ENCODE measurements at regions not wholly inside any gene's neighbourhood (a gene's known extent, or its start where the extent isn't known, plus 50 kb on each side); places are given as distances from the start of the nearest gene placed in this dataset.

DNA sequence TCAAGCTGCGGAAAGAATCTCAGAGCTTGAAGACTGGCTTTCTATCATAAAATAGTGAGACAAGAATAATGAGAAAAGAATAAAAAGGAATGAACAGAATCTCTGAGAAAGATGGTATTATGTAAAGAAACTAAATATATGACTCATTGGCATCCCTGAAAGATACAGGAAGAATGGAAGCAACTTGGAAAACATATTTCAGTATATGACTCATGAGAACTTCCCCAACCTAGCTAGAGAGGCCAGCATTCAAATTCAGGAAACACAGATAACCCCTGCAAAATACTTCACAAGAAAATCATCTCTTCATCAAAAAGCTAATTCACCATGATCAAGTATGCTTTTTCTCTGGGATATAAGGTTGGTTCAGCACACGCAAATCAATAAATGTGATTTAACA is 2318.0 kb downstream of the PCDH9 start:
- Histone ChIP-seq H3K27ac (ENCODE audit: low read depth) (no peak overlapping the region), H3K4me3 (ENCODE audit: low read depth, low read length) (no peak overlapping the region), H3K36me3 (ENCODE audit: insufficient read depth) (no peaks in the 10 kb centered on the region), H3K4me1 (ENCODE audit: insufficient read depth) (no peaks in the 10 kb centered on the region)
- WGBS, result 45% methylated on average over 2 of the region's 2 CpGs
- no peak for DNase-seq (ENCODE audit: extremely low spot score)

DNA sequence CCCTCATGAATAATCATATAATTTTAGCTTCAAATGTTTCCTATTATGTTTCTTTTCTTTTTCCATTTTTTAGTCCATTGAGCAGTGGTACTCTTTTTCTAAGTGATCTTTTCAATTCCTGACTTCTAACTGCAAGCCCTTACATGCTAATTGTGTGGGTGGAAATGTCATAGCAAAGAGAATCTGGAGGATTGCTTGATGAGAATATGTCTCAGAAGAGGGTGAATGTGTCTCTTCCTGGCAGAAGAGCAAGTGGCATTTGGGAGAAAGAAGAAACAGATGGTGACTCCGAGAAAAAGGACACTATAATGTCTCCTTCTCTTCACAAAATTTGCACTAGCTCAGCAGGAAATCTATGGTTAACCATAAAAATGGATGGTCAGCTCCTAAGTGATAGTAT is 2320.0 kb downstream of the PCDH9 start:
- DNase-seq (ENCODE audit: extremely low spot score), result no peak
- 86% methylated on average over 1 of the region's 1 CpG for WGBS
- Histone ChIP-seq H3K4me3 (ENCODE audit: low read depth, low read length) (no peak overlapping the region), H3K4me1 (ENCODE audit: insufficient read depth) (no peaks in the 10 kb centered on the region), H3K27ac (ENCODE audit: low read depth) (no peak overlapping the region), H3K36me3 (ENCODE audit: insufficient read depth) (no peaks in the 10 kb centered on the region)

DNA sequence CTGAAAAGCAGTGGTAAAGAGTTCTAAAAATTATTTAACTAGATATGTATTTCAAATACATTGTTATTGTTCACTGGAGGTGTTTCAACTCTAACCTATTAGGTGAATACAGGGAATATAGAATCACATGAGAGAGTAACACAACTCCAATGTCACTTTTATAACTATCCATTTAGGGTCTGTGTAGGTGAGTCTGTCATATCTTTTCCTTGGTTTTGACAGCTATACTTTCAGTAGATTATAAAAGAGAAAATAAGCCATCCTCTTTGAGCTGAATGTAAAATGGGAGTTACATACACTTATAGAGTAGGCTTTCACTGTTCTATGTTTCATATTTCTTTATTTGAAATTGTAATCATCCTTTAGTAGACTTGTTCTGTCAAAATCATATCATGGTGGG is 2321.0 kb downstream of the PCDH9 start:
- Histone ChIP-seq H3K4me1 (ENCODE audit: insufficient read depth) (no peaks in the 10 kb centered on the region), H3K27ac (ENCODE audit: low read depth) (no peak overlapping the region), H3K36me3 (ENCODE audit: insufficient read depth) (no peaks in the 10 kb centered on the region), H3K4me3 (ENCODE audit: low read depth, low read length) (no peak overlapping the region)
- DNase-seq (ENCODE audit: extremely low spot score), result no peak

DNA sequence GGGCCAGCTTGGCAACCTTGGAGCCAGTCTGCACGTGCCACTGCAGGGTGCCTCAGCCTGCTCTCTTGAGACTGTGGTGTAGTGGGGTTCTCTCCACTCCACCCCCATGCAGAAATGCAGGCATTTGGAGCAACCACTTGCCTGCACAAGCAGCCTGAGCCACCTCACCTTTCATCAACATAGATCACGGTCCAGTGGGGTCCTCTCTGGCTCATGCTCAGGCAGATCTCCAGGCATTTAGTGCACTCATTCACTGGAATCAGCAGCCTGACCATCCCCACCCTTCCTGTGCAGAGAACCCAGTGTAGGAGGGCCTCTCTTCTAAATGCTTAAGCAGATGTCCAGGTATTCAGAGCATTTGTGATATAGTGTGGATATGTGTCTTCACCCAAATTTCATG is 2330.1 kb downstream of the PCDH9 start:
- Histone ChIP-seq H3K4me3 (ENCODE audit: low read depth, low read length) (no peak overlapping the region), H3K4me1 (ENCODE audit: insufficient read depth) (no peaks in the 10 kb centered on the region), H3K27ac (ENCODE audit: low read depth) (no peak overlapping the region), H3K36me3 (ENCODE audit: insufficient read depth) (no peaks in the 10 kb centered on the region)
- 83% methylated on average over 2 of the region's 2 CpGs for WGBS
- DNase-seq (ENCODE audit: extremely low spot score), result no peak

DNA sequence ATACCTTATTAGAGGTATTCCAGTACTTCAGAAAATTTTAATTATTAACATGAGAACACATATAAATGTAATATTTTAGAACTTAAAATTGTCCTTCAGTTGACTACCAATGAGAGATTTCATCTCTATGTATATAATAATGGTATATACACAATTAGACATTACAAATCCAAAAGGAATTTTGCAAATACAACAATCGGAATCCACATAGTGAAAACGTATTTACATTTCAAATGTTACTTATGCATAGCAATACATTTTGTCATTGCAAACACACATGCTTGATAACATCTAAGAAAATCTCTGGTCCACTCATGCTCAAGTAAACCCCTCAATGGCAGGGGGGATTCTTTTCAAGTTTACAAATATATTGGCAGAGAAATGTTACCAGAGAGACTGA is 2345.2 kb downstream of the PCDH9 start:
- Histone ChIP-seq H3K4me3 (ENCODE audit: low read depth, low read length) (no peak overlapping the region), H3K36me3 (ENCODE audit: insufficient read depth) (no peaks in the 10 kb centered on the region), H3K27ac (ENCODE audit: low read depth) (no peak overlapping the region), H3K4me1 (ENCODE audit: insufficient read depth) (no peaks in the 10 kb centered on the region)
- WGBS, result 52% methylated on average over 2 of the region's 2 CpGs
- no peak for DNase-seq (ENCODE audit: extremely low spot score)

DNA sequence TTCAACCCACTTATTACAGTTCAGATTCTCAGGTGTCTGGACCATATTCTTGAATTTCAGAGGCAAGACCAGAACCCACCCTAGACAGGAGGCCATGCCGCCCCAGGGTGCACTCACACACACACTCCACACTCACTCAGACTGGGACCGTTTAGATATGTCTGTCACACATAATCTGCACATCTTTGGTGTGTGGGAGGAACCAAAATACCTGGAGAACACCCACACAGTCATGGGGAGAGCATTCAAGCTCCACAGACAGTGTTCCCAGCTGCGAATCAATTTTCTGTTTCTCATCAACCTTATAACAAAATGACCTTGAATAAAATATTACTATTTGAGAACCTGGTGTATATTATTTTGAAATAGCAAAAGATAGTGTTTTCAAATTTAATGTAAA is 2353.0 kb downstream of the PCDH9 start:
- Histone ChIP-seq H3K4me1 (ENCODE audit: insufficient read depth) (no peaks in the 10 kb centered on the region), H3K36me3 (ENCODE audit: insufficient read depth) (no peaks in the 10 kb centered on the region), H3K4me3 (ENCODE audit: low read depth, low read length) (no peak overlapping the region), H3K27ac (ENCODE audit: low read depth) (no peak overlapping the region)
- DNase-seq (ENCODE audit: extremely low spot score), result no peak
- WGBS, result 84% methylated on average over 3 of the region's 3 CpGs

DNA sequence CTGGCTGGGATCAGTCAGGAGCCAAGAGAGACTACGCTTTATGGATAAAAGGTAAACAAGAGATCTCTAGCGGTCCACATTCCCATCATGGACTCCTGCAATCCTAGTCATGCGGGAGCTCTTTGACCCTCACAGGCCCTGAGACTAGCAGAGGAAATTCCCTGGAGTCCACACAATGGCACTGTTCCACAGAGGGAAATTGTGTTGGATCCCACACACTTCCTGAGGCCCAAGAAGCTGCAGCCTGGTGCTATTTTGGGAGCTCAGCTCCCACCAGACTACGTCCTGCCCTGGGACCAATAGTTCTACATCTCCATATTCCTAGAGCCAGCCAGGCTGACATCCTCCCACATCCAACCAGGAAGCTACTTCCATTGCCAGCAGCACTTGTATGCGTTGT is 2358.4 kb downstream of the PCDH9 start:
- 88% methylated on average over 5 of the region's 5 CpGs for WGBS
- H3K27ac ChIP-seq (ENCODE audit: low read depth), result no peak overlapping the region
- DNase-seq (ENCODE audit: extremely low spot score), result no peak
- no peaks in the 10 kb centered on the region for H3K4me1 ChIP-seq (ENCODE audit: insufficient read depth)
- no peaks in the 10 kb centered on the region for H3K36me3 ChIP-seq (ENCODE audit: insufficient read depth)
- H3K4me3 ChIP-seq (ENCODE audit: low read depth, low read length), result no peak overlapping the region

DNA sequence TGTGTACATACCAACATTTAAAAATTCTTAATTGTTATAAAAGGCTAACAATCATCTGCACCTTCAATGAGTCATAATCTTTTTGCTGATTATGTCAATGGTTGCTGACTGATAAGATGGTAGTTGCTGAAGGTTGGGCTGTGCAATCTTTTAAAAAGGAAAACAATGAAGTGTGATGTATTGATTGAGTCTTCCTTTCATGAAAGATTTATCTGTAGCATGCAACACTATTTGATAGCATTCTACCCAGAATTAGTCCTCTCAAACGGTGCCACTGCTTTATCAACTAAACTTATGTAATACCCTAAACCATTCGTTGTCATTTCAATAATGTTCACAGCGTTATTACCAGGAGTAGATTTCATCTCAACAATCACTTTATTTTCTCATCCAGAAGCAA is 2360.6 kb downstream of the PCDH9 start:
- no peak for DNase-seq (ENCODE audit: extremely low spot score)
- Histone ChIP-seq H3K27ac (ENCODE audit: low read depth) (no peak overlapping the region), H3K4me3 (ENCODE audit: low read depth, low read length) (no peak overlapping the region), H3K4me1 (ENCODE audit: insufficient read depth) (no peaks in the 10 kb centered on the region), H3K36me3 (ENCODE audit: insufficient read depth) (no peaks in the 10 kb centered on the region)
- 72% methylated on average over 3 of the region's 3 CpGs for WGBS

DNA sequence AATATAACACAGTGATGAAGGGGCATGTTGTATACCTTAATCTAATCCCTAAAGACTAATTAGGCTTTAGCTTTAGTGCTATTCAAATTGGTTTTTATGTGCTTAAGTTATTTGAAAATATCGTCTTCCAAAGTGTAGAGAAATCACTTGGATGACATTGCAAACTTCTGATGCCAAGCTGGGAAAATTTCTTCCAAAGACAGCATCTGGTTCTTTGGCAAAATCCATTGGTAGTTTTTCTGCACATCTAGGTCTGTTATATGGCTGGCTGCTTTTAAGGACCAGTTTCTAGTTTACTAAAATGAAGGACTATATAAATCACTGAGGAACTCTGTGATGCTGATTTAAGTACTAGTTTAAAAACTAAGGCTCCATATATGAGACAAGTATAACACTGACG is 2362.3 kb downstream of the PCDH9 start:
- H3K4me3 ChIP-seq (ENCODE audit: low read depth, low read length), result no peak overlapping the region
- no peak overlapping the region for H3K27ac ChIP-seq (ENCODE audit: low read depth)
- H3K36me3 ChIP-seq (ENCODE audit: insufficient read depth), result no peaks in the 10 kb centered on the region
- no peaks in the 10 kb centered on the region for H3K4me1 ChIP-seq (ENCODE audit: insufficient read depth)
- 49% methylated on average over 2 of the region's 2 CpGs for WGBS
- DNase-seq (ENCODE audit: extremely low spot score), result no peak

DNA sequence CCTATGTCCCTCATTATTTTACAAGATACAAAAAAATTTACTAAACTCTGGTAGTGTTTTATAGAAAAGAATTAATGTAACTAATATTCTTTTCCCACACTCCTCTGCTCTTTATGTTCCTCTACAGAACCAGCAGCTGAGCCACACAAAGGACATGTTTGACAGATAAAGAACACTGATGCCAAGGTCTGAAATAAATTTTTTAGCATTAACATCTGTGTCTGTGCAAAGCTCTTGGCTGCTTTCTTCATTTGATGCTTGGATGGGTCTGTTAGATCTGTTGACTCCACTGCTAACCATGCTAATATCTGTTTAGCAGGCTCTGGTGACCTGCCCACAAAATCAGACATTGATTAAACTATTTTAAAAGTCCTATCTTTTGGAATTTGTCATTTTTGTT is 2363.8 kb downstream of the PCDH9 start:
- Histone ChIP-seq H3K4me1 (ENCODE audit: insufficient read depth) (no peaks in the 10 kb centered on the region), H3K36me3 (ENCODE audit: insufficient read depth) (no peaks in the 10 kb centered on the region), H3K4me3 (ENCODE audit: low read depth, low read length) (no peak overlapping the region), H3K27ac (ENCODE audit: low read depth) (no peak overlapping the region)
- DNase-seq (ENCODE audit: extremely low spot score), result no peak

DNA sequence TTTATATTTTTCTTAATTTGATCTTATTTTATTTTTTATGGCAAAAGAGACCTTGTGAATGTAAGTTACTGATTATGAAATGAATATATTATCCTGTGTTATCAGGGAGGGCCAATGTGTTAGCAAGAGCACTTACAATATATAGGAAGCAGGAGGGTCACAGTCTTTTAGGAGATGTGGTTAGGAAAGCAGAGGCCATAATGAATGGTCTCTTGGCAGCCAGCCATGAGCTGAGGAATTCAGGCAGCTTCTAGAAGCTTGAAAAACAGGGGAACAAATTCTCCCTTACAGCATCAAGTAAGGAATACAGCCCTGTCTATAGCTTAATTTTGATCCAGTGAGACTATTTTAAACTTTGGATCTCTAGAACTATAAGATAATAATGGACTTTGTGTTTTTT is 2374.6 kb downstream of the PCDH9 start:
- no peaks in the 10 kb centered on the region for H3K4me1 ChIP-seq (ENCODE audit: insufficient read depth)
- no peak overlapping the region for H3K4me3 ChIP-seq (ENCODE audit: low read depth, low read length)
- H3K27ac ChIP-seq (ENCODE audit: low read depth), result no peak overlapping the region
- DNase-seq (ENCODE audit: extremely low spot score), result no peak
- H3K36me3 ChIP-seq (ENCODE audit: insufficient read depth), result no peaks in the 10 kb centered on the region

DNA sequence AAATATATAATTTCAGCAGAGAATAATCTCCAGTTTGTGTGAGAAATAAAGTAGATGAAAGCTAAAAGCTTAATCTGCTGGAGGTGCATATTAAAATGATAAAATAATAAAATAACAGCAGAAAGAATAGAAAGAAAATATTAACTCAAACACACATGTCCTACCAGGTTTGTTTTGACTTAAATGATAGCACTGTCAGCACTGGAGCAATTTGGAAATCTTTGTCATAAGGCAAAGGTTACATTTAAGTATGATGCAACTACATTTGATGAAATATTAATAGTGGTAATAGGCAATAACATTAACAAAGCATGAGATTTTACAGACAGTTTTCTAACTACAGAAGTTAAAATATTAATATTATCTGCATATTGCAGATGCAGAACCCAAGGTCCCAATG is 2380.1 kb downstream of the PCDH9 start:
- no peak overlapping the region for H3K4me3 ChIP-seq (ENCODE audit: low read depth, low read length)
- no peak overlapping the region for H3K27ac ChIP-seq (ENCODE audit: low read depth)
- DNase-seq (ENCODE audit: extremely low spot score), result no peak
- no peaks in the 10 kb centered on the region for H3K36me3 ChIP-seq (ENCODE audit: insufficient read depth)
- no peaks in the 10 kb centered on the region for H3K4me1 ChIP-seq (ENCODE audit: insufficient read depth)

DNA sequence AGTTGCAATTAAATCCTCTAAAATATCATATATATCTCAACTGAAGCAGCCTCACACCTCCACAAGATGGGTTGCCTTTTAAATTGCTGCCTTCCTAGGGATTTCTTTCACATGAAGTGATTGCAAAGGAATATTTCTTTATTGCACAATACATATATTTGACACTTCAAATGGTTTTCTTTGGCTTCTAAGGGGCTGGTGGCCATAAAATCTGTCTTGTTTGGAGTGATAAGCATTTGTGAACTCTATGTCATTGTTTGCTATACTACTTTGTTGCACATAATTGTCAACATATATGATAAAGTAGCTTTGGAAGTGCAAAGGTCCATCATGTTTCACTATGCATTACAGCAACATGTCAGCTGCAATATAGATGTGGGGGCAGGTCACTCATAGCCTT is 2380.9 kb downstream of the PCDH9 start:
- no peak for DNase-seq (ENCODE audit: extremely low spot score)
- H3K27ac ChIP-seq (ENCODE audit: low read depth), result no peak overlapping the region
- H3K4me1 ChIP-seq (ENCODE audit: insufficient read depth), result no peaks in the 10 kb centered on the region
- no peak overlapping the region for H3K4me3 ChIP-seq (ENCODE audit: low read depth, low read length)
- no peaks in the 10 kb centered on the region for H3K36me3 ChIP-seq (ENCODE audit: insufficient read depth)

DNA sequence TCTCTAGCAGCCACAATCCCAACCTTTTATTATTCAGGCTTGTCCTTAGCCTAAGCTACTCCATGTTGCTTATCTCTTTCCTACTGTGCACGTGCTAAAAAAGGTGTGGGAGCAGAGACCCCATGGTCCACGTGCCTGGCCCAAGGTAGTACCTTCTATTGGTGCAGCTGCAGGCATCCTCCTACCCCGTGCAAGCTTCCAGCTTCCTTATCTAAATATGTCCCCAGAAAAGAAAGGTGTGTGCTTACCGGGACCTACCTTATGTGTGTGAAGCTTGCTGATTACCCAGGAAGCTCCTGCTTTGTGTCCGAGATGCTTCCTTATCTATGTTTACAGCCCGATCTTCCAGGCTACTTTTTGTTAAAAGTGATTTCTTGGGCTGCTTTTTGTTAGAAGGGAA is 2382.4 kb downstream of the PCDH9 start:
- Histone ChIP-seq H3K4me3 (ENCODE audit: low read depth, low read length) (no peak overlapping the region), H3K27ac (ENCODE audit: low read depth) (no peak overlapping the region), H3K4me1 (ENCODE audit: insufficient read depth) (no peaks in the 10 kb centered on the region), H3K36me3 (ENCODE audit: insufficient read depth) (no peaks in the 10 kb centered on the region)
- WGBS, result 58% methylated on average over 6 of the region's 6 CpGs
- DNase-seq (ENCODE audit: extremely low spot score), result no peak

DNA sequence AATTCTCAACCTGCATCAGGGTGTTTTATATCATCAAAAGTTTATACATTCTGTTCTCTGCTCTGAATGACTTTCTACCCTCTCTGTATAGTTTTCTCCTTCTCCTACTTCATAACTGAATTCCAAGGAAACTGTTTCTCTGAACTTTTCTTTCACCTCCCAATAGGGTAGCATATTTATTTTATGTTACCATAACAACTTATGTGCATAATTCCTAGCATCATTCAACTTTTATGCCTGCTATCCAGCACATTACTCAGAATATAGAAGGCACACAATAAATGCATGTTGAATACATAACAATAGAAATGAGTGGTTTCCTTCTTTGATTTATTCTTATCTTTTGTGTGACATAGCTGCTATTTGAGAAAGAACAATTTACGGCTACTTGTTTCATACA is 2385.0 kb downstream of the PCDH9 start:
- H3K27ac ChIP-seq (ENCODE audit: low read depth), result no peak overlapping the region
- DNase-seq (ENCODE audit: extremely low spot score), result no peak
- H3K4me3 ChIP-seq (ENCODE audit: low read depth, low read length), result no peak overlapping the region
- WGBS, result 45% methylated on average over 1 of the region's 1 CpG
- H3K36me3 ChIP-seq (ENCODE audit: insufficient read depth), result no peaks in the 10 kb centered on the region
- no peaks in the 10 kb centered on the region for H3K4me1 ChIP-seq (ENCODE audit: insufficient read depth)

DNA sequence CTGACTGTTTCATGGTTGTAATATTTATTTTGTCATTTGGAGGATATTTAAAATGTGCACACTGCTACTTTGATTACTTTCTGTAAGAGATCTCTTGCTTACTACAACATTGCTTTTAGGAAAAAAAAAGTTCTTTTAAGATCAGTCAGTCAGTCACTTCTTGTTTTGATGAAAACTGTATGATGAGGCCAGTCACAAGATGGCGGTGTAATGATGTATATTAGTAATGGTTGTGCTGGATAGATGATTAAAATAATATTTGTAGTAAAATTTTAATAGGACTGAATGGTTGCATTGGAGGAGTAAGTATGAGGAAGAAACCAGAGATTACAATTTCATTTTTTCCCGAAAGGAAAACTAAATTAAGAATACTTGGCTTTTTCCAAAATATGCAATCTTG is 2411.1 kb downstream of the PCDH9 start:
- H3K36me3 ChIP-seq (ENCODE audit: insufficient read depth), result no peaks in the 10 kb centered on the region
- DNase-seq (ENCODE audit: extremely low spot score), result no peak
- no peaks in the 10 kb centered on the region for H3K4me1 ChIP-seq (ENCODE audit: insufficient read depth)
- WGBS, result 89% methylated on average over 2 of the region's 2 CpGs
- no peak overlapping the region for H3K4me3 ChIP-seq (ENCODE audit: low read depth, low read length)
- H3K27ac ChIP-seq (ENCODE audit: low read depth), result no peak overlapping the region
